Mesodermal cell (in vitro differentiated cells): ENCODE measurements at regions not wholly inside any gene's neighbourhood (a gene's known extent, or its start where the extent isn't known, plus 50 kb on each side); places are given as distances from the start of the nearest gene placed in this dataset.
A peak's percentile ranks its signal among the peaks of the same experiment; 100 is the strongest.
"Not testable (repeated sequence)": the region's sequence is repeated elsewhere in the genome, so short reads cannot be mapped to it uniquely, and the experiment has no call there.

Source experiments
- H3K27ac ChIP-seq: 2 replicates; pipeline ENCODE4 v1.7.0; 2013; ENCODE audit warnings: mild to moderate bottlenecking, low read depth, low read length, moderate library complexity; ENCODE audit not compliant: severe bottlenecking
- H3K36me3 ChIP-seq: 2 replicates; pipeline ENCODE4 v1.7.1; 2013; ENCODE audit warnings: mild to moderate bottlenecking, low read length, moderate library complexity; ENCODE audit not compliant: control insufficient read depth, insufficient read depth
- H3K4me1 ChIP-seq: one replicate; pipeline ENCODE4 v1.7.1; 2013; ENCODE audit warnings: mild to moderate bottlenecking, low read length; ENCODE audit not compliant: insufficient read depth, control insufficient read depth, poor library complexity, severe bottlenecking
- H3K4me3 ChIP-seq: 2 replicates; pipeline ENCODE4 v1.7.0; 2013; ENCODE audit warnings: low read length, control low read depth, mild to moderate bottlenecking; ENCODE audit not compliant: insufficient read depth, poor library complexity, severe bottlenecking; ENCODE audit errors: extremely low read depth
- H3K9me3 ChIP-seq: 2 replicates; pipeline ENCODE4 v1.7.1; 2013; ENCODE audit warnings: mild to moderate bottlenecking, low read length, moderate library complexity; ENCODE audit not compliant: control insufficient read depth
- WGBS, 2 experiments: methylation state at CpG; one replicate each; pipeline ENCODE4 v1.1.5; 2013; ENCODE audit warnings: missing lambda C conversion rate in 2 of 2; ENCODE audit not compliant: insufficient coverage in 2 of 2; 5-methylcytosine and 5-hydroxymethylcytosine counted together

- WGBS, 2 experiments = 92 to 94% methylated on average over 2 to 4 of the region's 4 CpGs
- H3K36me3 ChIP-seq = no peaks in the 10 kb centered on the region
- H3K27ac ChIP-seq = no peak overlapping the region
- no peaks in the 10 kb centered on the region for H3K9me3 ChIP-seq
- no peaks in the 10 kb centered on the region for H3K4me1 ChIP-seq
- no peak overlapping the region for H3K4me3 ChIP-seq
Measured at GRCh38 chr4:10806953-10807645, 122.5 kb upstream of the CLNK start.

- H3K27ac ChIP-seq = no peak overlapping the region
- no peaks in the 10 kb centered on the region for H3K4me1 ChIP-seq
- no peaks in the 10 kb centered on the region for H3K9me3 ChIP-seq
- no peak overlapping the region for H3K4me3 ChIP-seq
- WGBS, 2 experiments = 96% methylated on average over 3 of the region's 4 CpGs; no CpG with 5 or more reads in 1 of the 2 experiments
- no peaks in the 10 kb centered on the region for H3K36me3 ChIP-seq
Measured at GRCh38 chr4:10803713-10804343, 119.3 kb upstream of the CLNK start.

- Histone ChIP-seq H3K27ac (no peak overlapping the region), H3K4me3 (no peak overlapping the region), H3K36me3 (no peaks in the 10 kb centered on the region), H3K9me3 (no peaks in the 10 kb centered on the region), H3K4me1 (no peaks in the 10 kb centered on the region)
Measured at GRCh38 chr4:10787365-10787764, 102.8 kb upstream of the CLNK start.

- H3K36me3 ChIP-seq = no peaks in the 10 kb centered on the region
- WGBS, 2 experiments = 100% methylated on average over 1 of the region's 2 CpGs; no CpG with 5 or more reads in 1 of the 2 experiments
- no peak overlapping the region for H3K4me3 ChIP-seq
- no peaks in the 10 kb centered on the region for H3K4me1 ChIP-seq
- H3K9me3 ChIP-seq = peaks cover 4% of the 10 kb centered on the region
- no peak overlapping the region for H3K27ac ChIP-seq
Measured at GRCh38 chr4:10784621-10785020, 100.1 kb upstream of the CLNK start.

- no peaks in the 10 kb centered on the region for H3K4me1 ChIP-seq
- 72 to 82% methylated on average over 3 of the region's 3 CpGs for WGBS, 2 experiments
- peak overlapping the region; percentile 66 for H3K27ac ChIP-seq
- peaks cover 4% of the 10 kb centered on the region for H3K9me3 ChIP-seq
- H3K36me3 ChIP-seq = no peaks in the 10 kb centered on the region
- no peak overlapping the region for H3K4me3 ChIP-seq
Measured at GRCh38 chr4:10783351-10783750, 98.8 kb upstream of the CLNK start.

- Histone ChIP-seq H3K27ac (no peak overlapping the region), H3K9me3 (peaks cover 4% of the 10 kb centered on the region), H3K4me3 (no peak overlapping the region), H3K4me1 (no peaks in the 10 kb centered on the region), H3K36me3 (no peaks in the 10 kb centered on the region)
- WGBS, 2 experiments = 95 to 100% methylated on average over 3 to 4 of the region's 5 CpGs
Measured at GRCh38 chr4:10781805-10782204, 97.2 kb upstream of the CLNK start.

GRCh38 chr4:10780803-10781202 lies 96.2 kb upstream of the CLNK start:
- WGBS, 2 experiments = 86 to 93% methylated on average over 8 of the region's 13 CpGs
- not testable (repeated sequence) for H3K4me3 ChIP-seq, H3K4me1 ChIP-seq

GRCh38 chr4:10775132-10775531 lies 90.6 kb upstream of the CLNK start:
- not testable (repeated sequence) for H3K36me3 ChIP-seq, H3K4me3 ChIP-seq, H3K4me1 ChIP-seq, H3K27ac ChIP-seq, H3K9me3 ChIP-seq
- 100% methylated on average over 1 of the region's 4 CpGs for WGBS, 2 experiments

More at GRCh38 chr4:10780803-10781202, 96.2 kb upstream of the CLNK start:
- not testable (repeated sequence) for H3K9me3 ChIP-seq, H3K27ac ChIP-seq, H3K36me3 ChIP-seq

- no peak overlapping the region for H3K4me3 ChIP-seq
- no peak overlapping the region for H3K27ac ChIP-seq
- no peaks in the 10 kb centered on the region for H3K4me1 ChIP-seq
- H3K9me3 ChIP-seq = no peaks in the 10 kb centered on the region
- WGBS, 2 experiments = 90 to 100% methylated on average over 1 to 2 of the region's 2 CpGs
- no peaks in the 10 kb centered on the region for H3K36me3 ChIP-seq
Measured at GRCh38 chr4:10773656-10774055, 89.1 kb upstream of the CLNK start.

- no peak overlapping the region for H3K27ac ChIP-seq
- 94% methylated on average over 3 of the region's 3 CpGs for WGBS, 2 experiments
- H3K9me3 ChIP-seq = no peaks in the 10 kb centered on the region
- H3K36me3 ChIP-seq = no peaks in the 10 kb centered on the region
- no peaks in the 10 kb centered on the region for H3K4me1 ChIP-seq
- H3K4me3 ChIP-seq = no peak overlapping the region
Measured at GRCh38 chr4:10773010-10773409, 88.4 kb upstream of the CLNK start.

GRCh38 chr4:10765386-10765785 lies 80.8 kb upstream of the CLNK start:
- Histone ChIP-seq H3K4me3 (no peak overlapping the region), H3K36me3 (no peaks in the 10 kb centered on the region), H3K4me1 (peaks cover 11% of the 10 kb centered on the region), H3K9me3 (no peaks in the 10 kb centered on the region), H3K27ac (no peak overlapping the region)
- WGBS, 2 experiments = no CpG with 5 or more reads among the region's 3 CpGs
